CD4-positive, alpha-beta T cell treated with Interleukin-4 for 1 hour (primary cell): ENCODE measurements at regions not wholly inside any gene's neighbourhood (a gene's known extent, or its start where the extent isn't known, plus 50 kb on each side); places are given as distances from the start of the nearest gene placed in this dataset.
"Not testable (repeated sequence)": the region's sequence is repeated elsewhere in the genome, so short reads cannot be mapped to it uniquely, and the experiment has no call there.

ENCODE experiments used
- DNase-seq, 2 donors: peaks; one replicate each; pipeline ENCODE4 v3.0.0-alpha.2; 2020 to 2022

- no peak for DNase-seq
Measured at GRCh38 chr13:71067165-71067815, 799.7 kb downstream of the DACH1 start.

DNA sequence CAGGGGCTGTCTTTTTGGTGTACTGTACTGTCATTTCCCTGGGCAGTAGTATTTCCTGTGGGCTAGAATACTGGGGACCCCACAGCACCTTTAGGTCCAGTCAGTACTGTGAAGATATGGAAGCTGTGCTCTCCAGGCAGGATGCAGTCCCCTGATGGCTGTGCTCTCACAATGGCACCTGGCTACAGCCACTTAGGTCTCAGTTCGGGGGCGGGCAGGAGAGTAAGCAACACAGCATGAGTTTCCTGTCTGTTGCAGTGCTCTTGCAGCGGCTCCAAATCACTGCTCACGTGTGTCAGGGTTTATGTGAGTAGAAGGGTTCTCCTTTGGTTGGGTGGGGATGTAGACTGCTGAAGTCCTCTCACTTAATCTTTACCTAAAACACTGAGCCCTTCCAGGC is 810.4 kb downstream of the DACH1 start:
- DNase-seq: no peak

GRCh38 chr13:71055644-71056043 is 811.4 kb downstream of the DACH1 start:
- DNase-seq: no peak

DNA sequence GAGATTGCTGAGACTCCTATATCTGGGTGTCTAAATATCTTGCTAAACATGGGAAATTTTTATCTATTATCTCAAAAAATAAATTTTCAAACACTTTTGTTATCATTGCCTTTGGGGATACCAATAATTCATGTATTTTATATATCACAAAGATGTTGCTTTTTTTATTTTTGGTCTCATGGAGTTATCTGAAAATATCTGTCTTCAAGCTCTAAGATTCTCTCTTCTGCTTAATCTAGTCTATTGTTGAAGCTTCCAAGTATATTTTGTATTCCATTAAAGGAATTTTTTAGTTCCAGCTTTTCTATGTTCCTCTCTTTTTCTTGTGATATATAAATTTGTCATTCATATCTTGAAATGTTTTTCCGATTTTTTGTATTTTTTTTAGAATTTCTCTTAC is 812.0 kb downstream of the DACH1 start:
- no peak for DNase-seq

DNA sequence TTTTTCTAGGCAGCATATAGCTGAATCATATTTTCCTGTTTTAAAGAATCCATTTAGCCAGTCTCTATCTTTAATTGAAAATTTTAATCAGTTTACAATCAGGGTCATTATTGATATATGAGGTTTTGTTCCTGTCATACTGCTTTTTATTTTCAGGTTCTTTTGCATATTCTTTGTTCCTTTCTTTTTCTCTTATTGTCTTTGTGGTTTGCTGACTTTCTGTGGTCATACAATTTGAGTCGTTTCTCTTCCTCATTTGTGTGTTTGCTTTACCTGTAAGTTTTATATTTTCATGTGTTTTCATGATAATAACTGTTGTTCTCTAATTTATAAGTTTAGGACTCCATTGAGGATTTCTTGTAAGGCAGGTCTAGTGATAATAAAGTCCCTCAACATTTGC is 812.6 kb downstream of the DACH1 start:
- DNase-seq: no peak

DNA sequence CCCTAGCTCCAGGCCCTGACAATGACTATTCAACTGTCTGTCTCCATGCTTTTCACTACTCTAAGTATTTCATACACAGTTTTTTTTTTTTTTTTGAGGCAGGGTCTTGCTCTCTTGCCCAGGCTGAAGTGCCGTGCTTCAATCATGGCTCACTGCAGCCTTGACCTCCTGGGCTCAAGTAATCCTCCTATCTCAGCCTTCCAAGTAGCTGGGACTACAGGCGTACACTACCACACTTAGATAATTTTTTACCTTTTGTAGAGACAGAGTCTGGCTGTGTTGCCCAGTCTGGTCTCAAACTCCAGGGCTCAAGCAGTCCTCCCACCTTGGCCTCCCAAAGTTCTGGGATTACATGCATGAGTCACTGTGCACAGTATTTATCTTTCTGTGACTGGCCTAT is 815.4 kb downstream of the DACH1 start:
- DNase-seq: no peak

DNA sequence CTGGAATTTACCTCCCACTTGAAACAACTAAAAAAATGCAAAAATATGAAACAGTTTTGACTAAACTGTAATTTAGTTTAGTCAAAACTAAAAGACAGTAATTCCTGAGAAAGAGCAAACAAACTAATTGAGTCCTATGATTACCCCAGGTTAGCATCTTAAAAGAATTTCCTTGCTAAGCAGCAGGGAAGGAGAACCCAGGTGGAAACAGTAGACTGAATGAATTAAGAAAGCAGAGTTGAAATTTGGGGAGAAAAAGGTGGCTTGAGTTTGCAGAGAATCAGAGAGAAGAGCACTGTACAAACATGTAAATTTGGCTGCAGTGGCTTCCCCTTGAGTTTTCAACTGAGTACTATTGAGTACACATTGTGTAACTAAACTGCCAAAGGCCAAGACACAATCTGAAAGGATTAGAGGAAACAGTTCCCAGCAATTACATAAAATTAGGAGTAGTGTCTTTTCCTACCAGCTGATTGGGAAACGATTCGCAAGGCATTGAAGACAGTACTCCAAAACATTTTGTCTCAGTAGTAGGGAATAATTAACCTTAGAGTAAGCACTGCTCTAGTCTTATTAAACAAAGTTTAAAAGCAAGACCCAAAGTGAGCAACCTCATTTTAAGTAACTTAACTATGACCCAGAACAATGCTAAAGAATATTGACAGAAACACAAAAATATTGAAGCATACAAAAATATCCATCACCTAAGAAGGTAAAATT is 820.5 kb downstream of the DACH1 start:
- DNase-seq: no peak

DNA sequence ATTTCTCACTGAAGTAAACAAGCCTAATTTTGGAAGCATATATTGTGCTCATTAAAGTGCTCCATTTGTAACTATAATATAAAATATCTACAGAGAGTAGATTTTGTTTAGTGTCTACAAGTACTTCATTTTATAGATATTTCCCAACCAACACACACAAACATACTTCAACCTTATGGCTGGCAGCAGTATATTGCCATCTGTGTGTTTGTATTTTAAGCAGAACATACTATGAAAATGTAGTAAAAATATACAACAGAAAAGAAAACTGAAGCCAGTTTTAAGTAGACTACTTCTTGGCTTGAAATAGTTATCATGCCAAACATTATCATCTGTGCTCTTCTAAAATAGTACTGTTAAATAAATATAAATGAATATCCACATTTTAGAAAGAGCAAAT is 821.9 kb downstream of the DACH1 start:
- DNase-seq: no peak

DNA sequence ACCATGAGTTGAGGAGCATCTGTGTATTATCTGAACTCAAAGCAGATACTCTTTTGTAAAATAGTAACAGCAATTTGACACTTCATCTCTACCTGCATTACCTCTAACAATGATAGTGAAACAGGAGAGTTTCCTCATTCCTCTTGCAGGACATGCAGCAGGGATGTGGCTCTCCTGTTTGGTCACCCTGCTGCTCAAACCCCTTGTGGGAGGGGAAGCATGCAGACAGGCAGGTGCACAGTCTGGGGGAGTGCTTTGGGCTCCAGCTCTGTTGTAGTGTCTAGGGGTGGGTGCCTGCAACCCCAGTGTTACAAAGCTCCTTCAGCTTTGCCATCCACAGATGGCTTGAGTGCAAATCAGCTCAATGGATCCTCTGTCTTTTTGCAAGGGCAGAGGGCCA is 827.6 kb downstream of the DACH1 start:
- no peak for DNase-seq

DNA sequence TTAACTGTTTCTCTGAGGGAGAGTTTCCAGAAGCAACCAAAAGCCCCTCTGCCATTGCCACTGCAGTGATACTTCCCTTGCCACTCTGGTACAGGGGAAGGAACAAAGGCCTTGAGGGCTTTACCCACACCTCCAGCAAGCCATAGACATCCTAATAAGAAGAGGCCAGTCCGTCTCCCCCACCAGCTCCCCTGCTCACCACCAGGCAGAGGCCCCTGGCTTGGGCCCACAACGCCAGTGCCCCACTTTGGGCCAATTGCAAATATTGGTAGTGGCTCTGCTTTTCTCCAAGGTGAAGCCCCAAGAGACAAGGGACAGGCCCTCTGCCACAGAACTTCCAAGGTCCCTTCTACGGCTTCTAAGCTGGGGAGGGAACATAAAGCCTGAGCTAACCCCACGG is 833.0 kb downstream of the DACH1 start:
- DNase-seq: no peak

GRCh38 chr13:71033026-71033425 is 834.0 kb downstream of the DACH1 start:
- no peak for DNase-seq

DNA sequence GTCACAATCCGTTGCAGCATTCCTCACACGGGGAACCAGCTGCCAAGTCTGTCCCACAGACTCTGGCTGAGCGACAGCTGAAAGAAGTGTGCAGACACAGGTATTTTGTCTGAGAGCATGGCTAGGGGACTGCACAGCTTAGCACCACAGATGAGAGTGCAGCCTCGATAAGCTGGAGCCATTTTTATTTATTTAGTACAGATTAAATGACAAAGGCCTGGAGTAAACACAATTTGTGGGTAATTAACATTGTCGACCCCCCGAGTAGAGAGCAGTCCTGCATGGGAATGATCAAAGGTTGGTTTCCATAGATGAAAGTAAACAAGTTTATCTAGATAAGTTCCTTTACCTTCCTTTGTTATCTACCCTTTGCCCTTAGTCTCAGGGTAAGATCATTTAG is 836.2 kb downstream of the DACH1 start:
- no peak for DNase-seq

DNA sequence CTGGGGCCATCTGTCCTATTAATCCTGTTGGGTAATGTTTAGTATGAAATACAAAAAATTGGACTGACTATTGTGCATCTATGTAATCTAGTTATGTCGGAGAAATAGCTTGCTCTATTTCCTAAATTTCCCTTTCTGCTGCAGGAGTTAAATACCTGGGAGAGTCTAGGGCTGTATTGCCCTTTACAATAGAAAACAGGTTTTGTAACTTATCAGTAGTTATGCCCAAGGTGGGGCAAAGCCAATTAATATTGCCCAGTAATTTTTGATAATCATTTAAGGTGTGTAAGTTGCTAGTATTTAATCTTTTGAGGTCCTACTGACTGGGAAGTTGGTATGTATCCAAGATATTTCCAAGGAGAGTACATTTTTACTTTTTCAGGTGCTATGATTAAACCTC is 838.1 kb downstream of the DACH1 start:
- no peak for DNase-seq

GRCh38 chr13:71021825-71022422 is 845.1 kb downstream of the DACH1 start:
- DNase-seq: no peak

DNA sequence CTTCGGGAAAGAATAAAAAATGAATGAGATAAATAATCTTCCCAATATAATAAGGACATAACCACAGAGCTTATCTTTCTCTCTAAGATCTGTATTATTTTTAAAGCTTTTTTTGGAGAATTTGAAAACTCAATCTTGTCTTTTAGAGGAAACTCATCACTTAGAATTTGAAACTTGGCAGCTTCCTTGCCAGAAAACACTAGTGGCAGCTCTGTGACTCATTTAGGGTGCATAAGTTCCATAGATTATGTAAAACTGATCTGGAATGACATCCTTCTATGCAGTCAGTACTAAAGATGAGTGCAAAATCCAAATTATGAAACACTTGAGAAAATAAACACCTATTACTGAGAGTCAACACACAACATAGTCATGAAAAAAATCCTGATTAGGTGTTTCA is 848.0 kb downstream of the DACH1 start:
- DNase-seq: no peak

DNA sequence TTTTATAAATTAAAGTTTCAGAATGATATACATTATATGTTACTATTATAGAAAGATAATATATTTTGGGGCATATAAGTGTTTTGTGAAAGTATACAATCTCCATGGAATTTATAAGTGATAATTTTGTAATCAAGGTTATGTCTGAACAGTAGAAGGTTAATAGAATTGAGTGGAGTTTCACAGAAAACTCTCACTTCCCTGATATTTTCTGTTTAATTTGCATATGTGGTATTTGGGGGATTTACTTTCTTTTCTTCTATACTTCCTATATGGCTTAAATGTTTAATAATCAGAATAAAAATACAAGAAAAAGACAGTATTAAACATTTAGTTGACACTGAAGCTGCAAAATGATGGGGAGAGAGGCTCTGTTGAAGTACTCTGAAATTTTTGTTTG is 848.5 kb downstream of the DACH1 start:
- DNase-seq: no peak

- no peak for DNase-seq
Measured at GRCh38 chr13:71017607-71018006, 849.4 kb downstream of the DACH1 start.

DNA sequence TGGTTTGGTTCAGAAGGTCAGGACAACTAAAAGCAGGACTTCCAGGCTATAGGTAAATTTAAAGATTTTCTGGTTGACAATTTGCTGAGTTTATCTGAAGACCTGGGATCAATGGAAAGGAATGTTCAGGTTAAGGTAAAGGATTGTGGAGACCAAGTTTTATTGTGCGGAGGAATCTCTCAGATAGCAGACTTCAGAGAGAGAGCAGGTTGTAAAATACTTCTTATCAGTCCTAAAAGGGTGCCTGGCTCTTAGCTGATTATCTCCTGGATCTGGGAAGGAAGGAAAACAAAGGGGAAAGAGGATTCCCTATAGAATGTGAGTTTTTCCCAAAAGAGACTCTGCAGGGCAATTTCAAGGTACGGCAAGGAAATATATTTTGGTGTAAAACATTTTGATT is 851.5 kb downstream of the DACH1 start:
- no peak for DNase-seq

DNA sequence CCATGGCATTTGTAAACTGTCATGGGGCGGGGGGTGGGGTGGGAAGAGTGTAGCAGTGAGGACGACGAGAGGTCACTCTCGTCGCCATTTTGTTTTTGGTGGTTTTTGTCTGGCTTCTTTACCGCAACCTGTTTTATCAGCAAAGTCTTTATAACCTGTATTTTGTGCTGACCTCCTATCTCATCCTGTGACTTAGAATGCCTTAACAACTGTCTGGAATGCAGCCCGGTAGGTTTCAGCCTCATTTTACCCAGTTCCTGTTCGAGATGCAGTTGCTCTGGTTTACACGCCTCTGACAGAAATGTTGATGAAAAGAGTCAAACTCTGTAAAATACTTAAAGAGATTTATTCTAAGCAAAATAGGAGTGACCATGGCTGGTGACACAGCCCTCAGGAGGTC is 852.0 kb downstream of the DACH1 start:
- DNase-seq: no peak

DNA sequence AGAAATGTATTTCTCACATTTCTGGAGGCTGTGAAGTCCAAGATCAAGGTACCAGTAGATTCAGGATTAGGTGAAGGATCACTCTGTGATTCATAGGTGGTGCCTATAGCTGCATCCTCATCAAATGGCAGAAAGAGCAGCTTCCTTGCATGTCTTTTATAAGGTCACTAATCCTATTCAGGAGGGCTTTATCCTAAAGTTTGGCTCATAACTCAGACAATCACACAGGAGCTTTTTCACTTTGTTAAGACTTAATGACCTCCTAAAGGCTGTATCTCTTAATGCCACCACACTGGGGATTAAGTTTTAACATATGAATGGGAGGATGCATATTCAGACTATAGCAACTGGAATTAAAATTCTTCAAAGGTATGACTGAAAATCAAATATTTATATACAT is 861.1 kb downstream of the DACH1 start:
- no peak for DNase-seq

GRCh38 chr13:70995338-70995737 is 871.7 kb downstream of the DACH1 start:
- DNase-seq: no peak

- DNase-seq: no peak
Measured at GRCh38 chr13:70994191-70994590, 872.8 kb downstream of the DACH1 start.

GRCh38 chr13:70987043-70987442 is 878.8 kb upstream of the KLHL1 start:
- no peak for DNase-seq

DNA sequence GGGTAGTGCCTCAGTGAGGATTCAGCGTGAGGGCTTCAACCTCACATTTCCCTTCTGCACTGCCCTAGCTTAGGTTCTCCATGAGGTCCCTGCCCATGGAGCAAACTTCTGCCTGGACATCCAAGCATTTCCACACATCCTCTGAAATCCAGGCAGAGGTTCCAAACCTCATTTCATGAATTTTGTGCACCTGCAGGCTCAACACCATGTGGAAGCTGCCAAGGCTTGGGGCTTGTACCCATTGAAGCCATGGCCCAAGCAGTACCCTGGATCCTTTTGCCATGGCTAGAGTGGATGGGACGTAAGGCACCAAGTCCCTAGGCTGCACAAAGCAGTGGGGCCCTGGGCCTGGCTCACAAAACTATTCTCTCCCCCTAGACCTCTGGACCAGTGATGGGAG is 877.1 kb upstream of the KLHL1 start:
- DNase-seq: no peak

DNA sequence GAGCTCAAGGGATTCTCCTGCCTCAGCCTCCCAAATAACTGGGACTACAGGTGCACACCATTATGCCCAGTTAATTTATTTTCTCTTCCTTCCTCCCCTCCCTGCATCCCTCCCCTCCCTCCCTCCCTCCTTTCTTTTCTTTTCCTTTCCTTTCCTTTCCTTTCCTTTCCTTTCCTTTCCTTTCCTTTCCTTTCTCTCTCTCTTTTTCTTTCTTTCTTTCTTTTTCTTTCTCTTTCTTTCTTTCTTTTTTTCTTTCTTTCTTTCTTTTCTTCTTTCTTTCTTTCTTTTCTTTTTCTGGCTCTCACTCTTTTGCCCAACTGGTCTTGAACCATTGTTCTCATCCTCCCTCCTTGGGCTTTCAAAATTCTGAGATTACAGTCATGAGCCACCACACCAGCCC is 873.0 kb upstream of the KLHL1 start:
- DNase-seq: not testable (repeated sequence)
